Ishikawa (cell line): ENCODE measurements at regions not wholly inside any gene's neighbourhood (a gene's known extent, or its start where the extent isn't known, plus 50 kb on each side); places are given as distances from the start of the nearest gene placed in this dataset.

Experiments used
- CEBPB ChIP-seq: IDR thresholded peaks from 2 replicates; pipeline ENCODE4 v1.6.1; 2012
- RAD21 ChIP-seq: IDR thresholded peaks from 2 replicates; pipeline ENCODE4 v1.6.1; 2012; ENCODE audit warnings: low read depth
- TAF1 ChIP-seq: IDR thresholded peaks from 2 replicates; pipeline ENCODE4 v1.6.1; 2012; ENCODE audit warnings: low read depth, mild to moderate bottlenecking
- TCF12 ChIP-seq: IDR thresholded peaks from 2 replicates; pipeline ENCODE4 v1.6.1; 2012; ENCODE audit warnings: low read depth
- USF1 ChIP-seq: IDR thresholded peaks from 2 replicates; pipeline ENCODE4 v1.6.1; 2012
- ZBTB7A ChIP-seq: IDR thresholded peaks from 2 replicates; pipeline ENCODE4 v1.6.1; 2012; ENCODE audit warnings: low read depth

- TF ChIP-seq TAF1 (no peak), TCF12 (no peak), RAD21 (no peak), USF1 (no peak), ZBTB7A (no peak), CEBPB (no peak)
Measured at GRCh38 chr3:90011131-90011530, 903.7 kb downstream of the EPHA3 start.
